Urinary bladder (tissue), 3 donors: ENCODE measurements at regions not wholly inside any gene's neighbourhood (a gene's known extent, or its start where the extent isn't known, plus 50 kb on each side); places are given as distances from the start of the nearest gene placed in this dataset.

Experiments used
- DNase-seq: peaks from one replicate; pipeline ENCODE4 v3.0.0-alpha.2; 2015; ENCODE audit errors: extremely low spot score
- H3K27ac ChIP-seq: one replicate; pipeline ENCODE4 v1.5.1; 2013; ENCODE audit warnings: low read depth, mild to moderate bottlenecking, moderate library complexity
- H3K36me3 ChIP-seq: one replicate; pipeline ENCODE4 v1.6.1; 2013; ENCODE audit warnings: mild to moderate bottlenecking, moderate library complexity; ENCODE audit not compliant: insufficient read depth
- H3K4me1 ChIP-seq: one replicate; pipeline ENCODE4 v1.6.1; 2013; ENCODE audit warnings: mild to moderate bottlenecking, moderate library complexity; ENCODE audit not compliant: insufficient read depth
- H3K4me3 ChIP-seq: one replicate; pipeline ENCODE4 v1.5.1; 2013; ENCODE audit warnings: low read depth, low read length
- WGBS: extraction: QIAGEN DNeasy Blood & Tissue Kit; methylation state at CpG from one replicate; pipeline ENCODE4 v1.1.7; 2013; 5-methylcytosine and 5-hydroxymethylcytosine counted together
- donor health status: healthy with polysubstance abuse.
- donor health status: healthy.

- WGBS = 63% methylated on average over 2 of the region's 2 CpGs
- Histone ChIP-seq H3K4me1 (no peaks in the 10 kb centered on the region), H3K36me3 (no peaks in the 10 kb centered on the region), H3K27ac (no peak overlapping the region), H3K4me3 (no peak overlapping the region)
- no peak for DNase-seq
These were observed 313.3 kb upstream of the PRR16 start for GRCh38 chr5:120150770-120151169.

DNA sequence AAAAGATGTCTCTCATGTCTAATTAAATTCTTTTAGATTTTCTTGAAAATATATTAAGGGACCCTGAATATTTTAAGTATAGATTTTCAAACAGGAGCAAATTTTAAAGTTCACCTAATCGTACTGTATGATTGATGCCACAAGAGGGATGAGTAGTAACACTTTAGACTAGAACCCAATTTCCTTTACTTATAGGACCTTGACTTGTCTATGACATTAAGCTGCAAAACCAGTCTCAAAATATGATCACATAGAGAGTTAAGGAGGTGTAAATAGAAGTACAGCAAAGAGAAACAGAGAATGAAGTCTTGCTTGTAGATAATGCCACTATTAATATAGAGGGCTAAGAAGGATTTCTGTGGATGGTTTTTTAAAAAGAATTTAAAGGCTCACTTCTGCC, 312.9 kb upstream of the PRR16 start:
- no peak for DNase-seq

DNA sequence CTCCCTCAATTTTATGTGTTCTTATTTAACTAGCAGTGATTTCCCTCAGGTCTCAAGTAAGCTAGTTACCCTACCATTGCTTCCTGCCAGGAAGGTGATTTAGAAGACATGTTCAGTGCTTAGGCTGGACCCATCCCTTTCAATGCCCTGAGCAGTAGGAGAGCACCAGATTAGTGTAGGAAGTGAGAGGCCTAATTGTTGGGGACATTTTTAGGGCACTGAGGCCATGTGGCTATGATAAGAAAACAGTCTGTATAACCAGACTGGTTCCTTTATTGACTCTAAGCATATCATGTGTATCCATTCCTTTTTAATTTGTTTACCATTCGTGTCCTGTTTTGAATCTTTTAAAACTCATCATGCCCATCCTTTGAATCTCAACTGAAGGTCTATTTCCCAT, 312.3 kb upstream of the PRR16 start:
- 92% methylated on average over 1 of the region's 1 CpG for WGBS
- Histone ChIP-seq H3K27ac (no peak overlapping the region), H3K36me3 (no peaks in the 10 kb centered on the region), H3K4me3 (no peak overlapping the region), H3K4me1 (no peaks in the 10 kb centered on the region)
- no peak for DNase-seq

More for the DNA sequence above, 312.9 kb upstream of the PRR16 start:
- WGBS = 84% methylated on average over 1 of the region's 1 CpG
- H3K4me1 ChIP-seq = no peaks in the 10 kb centered on the region
- no peak overlapping the region for H3K4me3 ChIP-seq
- H3K27ac ChIP-seq = no peak overlapping the region
- no peaks in the 10 kb centered on the region for H3K36me3 ChIP-seq

DNA sequence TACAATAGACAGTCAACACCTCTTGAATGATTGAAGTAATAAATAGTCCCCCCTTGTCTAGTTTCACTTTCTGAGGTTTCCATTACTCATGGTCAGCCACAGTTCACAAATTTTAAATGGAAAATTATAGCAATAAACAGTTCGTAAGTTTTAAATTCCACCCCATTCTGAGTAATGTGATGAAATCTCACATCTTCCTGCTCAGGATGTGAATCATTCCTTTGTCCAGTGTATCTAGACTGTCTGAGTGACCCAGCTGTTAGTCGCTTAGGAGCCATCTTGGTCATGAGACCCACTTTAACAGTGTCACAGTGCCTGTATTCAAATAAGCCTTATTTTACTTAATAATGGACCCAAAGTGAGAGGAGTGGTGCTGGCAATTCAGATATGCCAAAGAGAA, 311.6 kb upstream of the PRR16 start:
- Histone ChIP-seq H3K4me3 (no peak overlapping the region), H3K4me1 (no peaks in the 10 kb centered on the region), H3K27ac (no peak overlapping the region), H3K36me3 (no peaks in the 10 kb centered on the region)
- WGBS = 53% methylated on average over 2 of the region's 2 CpGs
- DNase-seq = no peak

- H3K36me3 ChIP-seq = no peaks in the 10 kb centered on the region
- no peak for DNase-seq
- no peak overlapping the region for H3K4me3 ChIP-seq
- 41% methylated on average over 4 of the region's 4 CpGs for WGBS
- no peak overlapping the region for H3K27ac ChIP-seq
- H3K4me1 ChIP-seq = no peaks in the 10 kb centered on the region
These were observed 311.2 kb upstream of the PRR16 start for GRCh38 chr5:120152931-120153330.

- H3K4me3 ChIP-seq = no peak overlapping the region
- WGBS = 47% methylated on average over 2 of the region's 2 CpGs
- H3K36me3 ChIP-seq = no peaks in the 10 kb centered on the region
- no peak overlapping the region for H3K27ac ChIP-seq
- H3K4me1 ChIP-seq = no peaks in the 10 kb centered on the region
- no peak for DNase-seq
These were observed 310.5 kb upstream of the PRR16 start for GRCh38 chr5:120153551-120153950.

DNA sequence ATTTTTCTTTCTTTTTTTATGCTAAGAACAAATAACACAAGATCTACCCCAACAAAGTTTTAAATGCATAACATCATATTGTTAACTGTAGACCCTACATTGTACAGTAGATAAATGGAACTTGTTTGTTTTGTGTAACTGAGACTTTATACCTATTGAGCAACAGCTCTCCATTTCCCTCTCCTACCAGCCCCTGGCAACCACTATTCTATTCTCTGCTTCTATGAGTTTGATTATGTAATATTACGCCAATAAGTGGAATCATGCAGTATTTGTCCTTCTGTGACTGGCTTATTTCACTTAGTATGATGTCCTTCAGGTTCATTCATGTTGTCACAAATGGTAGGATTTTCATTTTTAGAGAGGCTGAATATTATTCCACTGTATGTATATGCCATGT, 308.2 kb upstream of the PRR16 start:
- H3K4me3 ChIP-seq = no peak overlapping the region
- H3K36me3 ChIP-seq = no peaks in the 10 kb centered on the region
- no peak overlapping the region for H3K27ac ChIP-seq
- no peaks in the 10 kb centered on the region for H3K4me1 ChIP-seq
- WGBS = 91% methylated on average over 1 of the region's 1 CpG
- no peak for DNase-seq

- no peaks in the 10 kb centered on the region for H3K36me3 ChIP-seq
- H3K27ac ChIP-seq = no peak overlapping the region
- DNase-seq = no peak
- no peak overlapping the region for H3K4me3 ChIP-seq
- 83% methylated on average over 1 of the region's 1 CpG for WGBS
- H3K4me1 ChIP-seq = no peaks in the 10 kb centered on the region
These were observed 305.9 kb upstream of the PRR16 start for GRCh38 chr5:120158211-120158610.

GRCh38 chr5:120159155-120159554, 304.9 kb upstream of the PRR16 start:
- Histone ChIP-seq H3K4me3 (no peak overlapping the region), H3K27ac (no peak overlapping the region), H3K4me1 (no peaks in the 10 kb centered on the region), H3K36me3 (no peaks in the 10 kb centered on the region)
- 86% methylated on average over 3 of the region's 3 CpGs for WGBS
- no peak for DNase-seq

DNA sequence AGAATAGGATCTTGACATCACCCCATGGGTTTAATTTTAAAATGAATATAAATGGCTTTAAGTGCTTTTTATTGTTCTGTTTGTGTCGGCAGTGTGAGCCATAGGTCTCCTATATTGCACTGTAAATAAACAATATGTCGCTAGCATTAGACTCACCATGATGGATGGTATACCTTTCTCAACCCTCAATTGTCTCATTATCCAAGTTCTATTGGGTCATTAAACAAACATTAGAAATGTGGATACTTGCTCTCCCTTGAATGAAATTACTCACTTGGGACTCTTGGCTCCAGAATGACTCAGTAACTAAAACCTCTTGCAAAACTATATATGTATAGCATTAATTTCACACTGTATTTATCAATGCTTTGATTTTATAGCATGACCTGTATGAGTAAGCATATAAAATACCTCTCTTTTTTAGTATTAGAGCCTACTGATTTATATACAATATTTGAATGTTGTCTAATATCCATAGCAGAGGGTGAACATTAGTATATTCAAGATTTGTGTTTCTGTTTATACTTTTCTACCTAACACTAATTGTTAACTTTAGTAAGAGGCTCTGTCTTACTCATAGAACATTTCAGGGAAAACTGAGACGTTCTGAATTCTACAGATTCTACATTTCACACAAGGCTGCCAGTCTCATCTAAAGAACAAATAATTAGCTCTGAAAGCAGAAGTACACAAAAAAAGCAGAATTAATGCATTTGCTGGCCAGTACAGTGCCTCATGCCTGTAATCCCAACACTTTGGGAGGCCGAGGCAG, 303.8 kb upstream of the PRR16 start:
- WGBS = 86% methylated on average over 4 of the region's 4 CpGs
- H3K36me3 ChIP-seq = no peaks in the 10 kb centered on the region
- H3K27ac ChIP-seq = no peak overlapping the region
- no peak for DNase-seq
- H3K4me1 ChIP-seq = no peaks in the 10 kb centered on the region
- H3K4me3 ChIP-seq = no peak overlapping the region

GRCh38 chr5:120162321-120162720, 301.8 kb upstream of the PRR16 start:
- no peak for DNase-seq
- Histone ChIP-seq H3K4me1 (no peaks in the 10 kb centered on the region), H3K36me3 (no peaks in the 10 kb centered on the region), H3K27ac (no peak overlapping the region), H3K4me3 (no peak overlapping the region)

DNA sequence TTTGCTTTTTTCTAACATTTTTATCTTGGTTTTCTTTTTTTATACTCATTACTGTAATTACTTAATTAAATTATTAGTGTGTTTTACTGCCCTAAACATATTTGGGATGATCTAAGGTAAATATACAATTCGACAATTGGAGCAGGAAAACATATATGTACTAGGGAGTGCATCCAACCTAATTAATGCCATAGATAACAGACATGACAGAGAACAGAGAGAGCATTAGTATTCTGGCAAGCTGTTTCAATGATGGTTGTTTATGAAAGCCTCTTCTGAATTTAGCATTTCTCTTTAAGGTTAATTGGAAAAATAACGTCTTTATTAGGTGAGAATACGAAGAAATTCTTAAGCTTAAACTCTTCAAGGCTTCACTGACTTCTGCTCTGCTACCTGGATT, 300.1 kb upstream of the PRR16 start:
- Histone ChIP-seq H3K36me3 (no peaks in the 10 kb centered on the region), H3K27ac (no peak overlapping the region), H3K4me3 (no peak overlapping the region), H3K4me1 (no peaks in the 10 kb centered on the region)
- WGBS = 61% methylated on average over 3 of the region's 3 CpGs
- DNase-seq = no peak

DNA sequence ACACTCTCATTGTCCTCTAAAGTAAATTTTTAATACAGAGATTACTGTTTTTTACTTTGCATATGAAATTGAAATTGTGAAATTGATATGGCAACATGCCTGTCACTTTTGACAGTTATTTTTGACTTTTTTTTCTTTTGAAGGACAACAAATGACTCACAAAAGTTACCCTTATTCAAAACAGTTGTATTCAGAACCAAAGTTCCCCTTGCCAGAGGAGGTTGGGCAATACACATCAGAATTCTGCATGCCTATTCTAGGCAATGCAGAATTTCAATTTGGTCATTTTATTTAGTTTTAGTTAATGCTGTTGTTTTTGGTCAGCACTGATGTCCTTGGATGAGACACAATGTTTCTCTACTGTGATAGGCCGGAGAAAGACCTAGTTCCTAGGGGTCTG, 299.1 kb upstream of the PRR16 start:
- 88% methylated on average over 1 of the region's 1 CpG for WGBS
- no peak for DNase-seq
- Histone ChIP-seq H3K27ac (no peak overlapping the region), H3K36me3 (no peaks in the 10 kb centered on the region), H3K4me3 (no peak overlapping the region), H3K4me1 (no peaks in the 10 kb centered on the region)

- H3K27ac ChIP-seq = no peak overlapping the region
- no peaks in the 10 kb centered on the region for H3K4me1 ChIP-seq
- no peaks in the 10 kb centered on the region for H3K36me3 ChIP-seq
- H3K4me3 ChIP-seq = no peak overlapping the region
- DNase-seq = no peak
- WGBS = 96% methylated on average over 3 of the region's 3 CpGs
These were observed 291.0 kb upstream of the PRR16 start for GRCh38 chr5:120173125-120173524.

- WGBS = 96% methylated on average over 2 of the region's 2 CpGs
- H3K36me3 ChIP-seq = no peaks in the 10 kb centered on the region
- no peak for DNase-seq
- no peak overlapping the region for H3K4me3 ChIP-seq
- H3K4me1 ChIP-seq = no peaks in the 10 kb centered on the region
- H3K27ac ChIP-seq = no peak overlapping the region
These were observed 290.0 kb upstream of the PRR16 start for GRCh38 chr5:120174089-120174488.
